Neuron (in vitro differentiated cells): ENCODE measurements at regions not wholly inside any gene's neighbourhood (a gene's known extent, or its start where the extent isn't known, plus 50 kb on each side); places are given as distances from the start of the nearest gene placed in this dataset.

Experiments
- H2AFZ ChIP-seq: one replicate; pipeline ENCODE4 v1.6.1; 2013; ENCODE audit warnings: low read depth, mild to moderate bottlenecking, inconsistent platforms, low read length, moderate library complexity
- H3K27me3 ChIP-seq: one replicate; pipeline ENCODE4 v1.6.1; 2013; ENCODE audit warnings: low read length; ENCODE audit not compliant: insufficient read depth
- H3K36me3 ChIP-seq: one replicate; pipeline ENCODE4 v1.6.1; 2013; ENCODE audit warnings: low read length; ENCODE audit not compliant: insufficient read depth
- H3K4me1 ChIP-seq: one replicate; pipeline ENCODE4 v1.6.1; 2013; ENCODE audit warnings: low read length; ENCODE audit not compliant: insufficient read depth
- H3K4me3 ChIP-seq: 2 replicates; pipeline ENCODE4 v1.5.1; 2013; ENCODE audit warnings: mild to moderate bottlenecking, low read length, moderate library complexity
- H3K9me3 ChIP-seq: one replicate; pipeline ENCODE4 v1.6.1; 2013; ENCODE audit warnings: low read length

- Histone ChIP-seq H3K27me3 (no peaks in the 10 kb centered on the region), H3K36me3 (no peaks in the 10 kb centered on the region), H2AFZ (no peak overlapping the region), H3K9me3 (no peaks in the 10 kb centered on the region), H3K4me1 (no peaks in the 10 kb centered on the region), H3K4me3 (no peak overlapping the region)
These were observed 60.2 kb upstream of the SLC35F3 start for GRCh38 chr1:233844275-233844674.

- Histone ChIP-seq H2AFZ (no peak overlapping the region), H3K4me3 (no peak overlapping the region), H3K4me1 (no peaks in the 10 kb centered on the region), H3K36me3 (no peaks in the 10 kb centered on the region), H3K9me3 (no peaks in the 10 kb centered on the region), H3K27me3 (no peaks in the 10 kb centered on the region)
These were observed 59.8 kb upstream of the SLC35F3 start for GRCh38 chr1:233844692-233845091.
